Neural crest cell (in vitro differentiated cells): ENCODE measurements at regions not wholly inside any gene's neighbourhood (a gene's known extent, or its start where the extent isn't known, plus 50 kb on each side); places are given as distances from the start of the nearest gene placed in this dataset.

ENCODE experiments used
- DNase-seq: peaks from one replicate; pipeline ENCODE4 v3.0.0; 2021; ENCODE audit warnings: low read depth, mixed read lengths, low spot score
- H3K27ac Mint-ChIP-seq: one replicate; pipeline ENCODE4 v1.8.0; 2021; ENCODE audit warnings: mild to moderate bottlenecking, mixed read lengths; ENCODE audit not compliant: unreplicated experiment
- H3K27me3 Mint-ChIP-seq: 2 replicates; pipeline ENCODE4 v1.8.0; 2021; ENCODE audit warnings: low read depth, mild to moderate bottlenecking, mixed read lengths
- H3K36me3 Mint-ChIP-seq: 2 replicates; pipeline ENCODE4 v1.8.0; 2021; ENCODE audit warnings: low read depth, mild to moderate bottlenecking, mixed read lengths
- H3K4me1 Mint-ChIP-seq: 2 replicates; pipeline ENCODE4 v1.8.0; 2021; ENCODE audit warnings: mixed read lengths
- H3K4me3 Mint-ChIP-seq: one replicate; pipeline ENCODE4 v1.8.0; 2021; ENCODE audit warnings: mild to moderate bottlenecking, mixed read lengths
- H3K9me3 Mint-ChIP-seq: 2 replicates; pipeline ENCODE4 v1.8.0; 2021; ENCODE audit warnings: mixed read lengths
- CTCF ChIP-seq: fragments of 200-600 bp; sonication (generic); conservative IDR thresholded peaks from 2 replicates; pipeline ENCODE4 v1.5.0; 2021; ENCODE audit warnings: antibody characterized with exemption, mild to moderate bottlenecking

- Mint-ChIP-seq H3K27ac (no peak overlapping the region), H3K27me3 (no peaks in the 10 kb centered on the region), H3K4me3 (no peak overlapping the region), H3K4me1 (peaks cover 12% of the 10 kb centered on the region), H3K9me3 (no peaks in the 10 kb centered on the region), H3K36me3 (no peaks in the 10 kb centered on the region)
- DNase-seq: no peak
- TF ChIP-seq CTCF: no peak
Observed at GRCh38 chr1:218643926-218644325, 298.8 kb downstream of the TGFB2 start.

- no peak for TF ChIP-seq CTCF
- no peak for DNase-seq
- Mint-ChIP-seq H3K27me3 (no peaks in the 10 kb centered on the region), H3K9me3 (peaks cover 1% of the 10 kb centered on the region), H3K27ac (no peak overlapping the region), H3K4me1 (peaks cover 12% of the 10 kb centered on the region), H3K4me3 (no peak overlapping the region), H3K36me3 (no peaks in the 10 kb centered on the region)
Observed at GRCh38 chr1:218646288-218646687, 301.2 kb downstream of the TGFB2 start.

GRCh38 chr1:218656301-218657037 is 311.3 kb downstream of the TGFB2 start:
- Mint-ChIP-seq H3K4me1 (peaks cover 5% of the 10 kb centered on the region), H3K27ac (no peak overlapping the region)

GRCh38 chr1:218658269-218658668 is 313.1 kb downstream of the TGFB2 start:
- Mint-ChIP-seq H3K27me3 (no peaks in the 10 kb centered on the region), H3K36me3 (no peaks in the 10 kb centered on the region), H3K4me1 (peaks cover 8% of the 10 kb centered on the region), H3K4me3 (no peak overlapping the region), H3K9me3 (no peaks in the 10 kb centered on the region), H3K27ac (no peak overlapping the region)
- no peak for TF ChIP-seq CTCF
- no peak for DNase-seq

More at GRCh38 chr1:218656301-218657037, 311.3 kb downstream of the TGFB2 start:
- peaks cover 4% of the 10 kb centered on the region for H3K36me3 Mint-ChIP-seq
- no peaks in the 10 kb centered on the region for H3K27me3 Mint-ChIP-seq
- DNase-seq: no peak
- H3K4me3 Mint-ChIP-seq: no peak overlapping the region
- TF ChIP-seq CTCF: no peak
- H3K9me3 Mint-ChIP-seq: peaks cover 4% of the 10 kb centered on the region

- H3K4me3 Mint-ChIP-seq: no peak overlapping the region
- H3K36me3 Mint-ChIP-seq: no peaks in the 10 kb centered on the region
- H3K9me3 Mint-ChIP-seq: no peaks in the 10 kb centered on the region
- no peak for TF ChIP-seq CTCF
- no peak overlapping the region for H3K27ac Mint-ChIP-seq
- no peaks in the 10 kb centered on the region for H3K27me3 Mint-ChIP-seq
- peaks cover 8% of the 10 kb centered on the region for H3K4me1 Mint-ChIP-seq
- DNase-seq: no peak
Observed at GRCh38 chr1:218658899-218659298, 313.8 kb downstream of the TGFB2 start.
